HG03175 (cell line): ENCODE measurements at regions not wholly inside any gene's neighbourhood (a gene's known extent, or its start where the extent isn't known, plus 50 kb on each side); places are given as distances from the start of the nearest gene placed in this dataset.
"Not testable (repeated sequence)": the region's sequence is repeated elsewhere in the genome, so short reads cannot be mapped to it uniquely, and the experiment has no call there.

ENCODE experiments used
- ATAC-seq: cut with Tn5 transposase; IDR thresholded peaks from one replicate; pipeline ENCODE4 v1.9.1; 2021; ENCODE audit warnings: mild to moderate bottlenecking, moderate library complexity; ENCODE audit not compliant: unreplicated experiment

- ATAC-seq: no peak
Observed at GRCh38 chr15:38930851-38931572, 366.4 kb upstream of the RASGRP1 start.

- no peak for ATAC-seq
Observed at GRCh38 chr15:38941399-38941953, 376.9 kb upstream of the RASGRP1 start.

GRCh38 chr15:38944536-38944935 lies 379.9 kb upstream of the RASGRP1 start:
- ATAC-seq: no peak

GRCh38 chr15:38945551-38946298 lies 381.1 kb upstream of the RASGRP1 start:
- ATAC-seq: no peak

- no peak for ATAC-seq
Observed at GRCh38 chr15:38954090-38954489, 389.5 kb upstream of the RASGRP1 start.

GRCh38 chr15:38961456-38961855 lies 396.8 kb upstream of the RASGRP1 start:
- no peak for ATAC-seq

- ATAC-seq: no peak
Observed at GRCh38 chr15:38961931-38962330, 397.3 kb upstream of the RASGRP1 start.

GRCh38 chr15:38972831-38973230 lies 408.2 kb upstream of the RASGRP1 start:
- no peak for ATAC-seq

GRCh38 chr15:38975282-38975990 lies 410.8 kb upstream of the RASGRP1 start:
- ATAC-seq: no peak

GRCh38 chr15:38991126-38991525 lies 426.5 kb upstream of the RASGRP1 start:
- no peak for ATAC-seq

- no peak for ATAC-seq
Observed at GRCh38 chr15:38991701-38992100, 427.1 kb upstream of the RASGRP1 start.

- no peak for ATAC-seq
Observed at GRCh38 chr15:38992506-38992905, 427.9 kb upstream of the RASGRP1 start.

- no peak for ATAC-seq
Observed at GRCh38 chr15:38992930-38993329, 428.3 kb upstream of the RASGRP1 start.

GRCh38 chr15:38994310-38994709 lies 429.7 kb upstream of the RASGRP1 start:
- no peak for ATAC-seq

- no peak for ATAC-seq
Observed at GRCh38 chr15:38996111-38996631, 431.6 kb upstream of the RASGRP1 start.

- ATAC-seq: no peak
Observed at GRCh38 chr15:38997841-38998240, 433.2 kb upstream of the RASGRP1 start.

GRCh38 chr15:39000008-39000734 lies 435.6 kb upstream of the RASGRP1 start:
- no peak for ATAC-seq

- ATAC-seq: no peak
Observed at GRCh38 chr15:39009740-39010139, 445.1 kb upstream of the RASGRP1 start.

- ATAC-seq: not testable (repeated sequence)
Observed at GRCh38 chr15:39011066-39011465, 446.5 kb upstream of the RASGRP1 start.

- no peak for ATAC-seq
Observed at GRCh38 chr15:39013262-39013661, 448.6 kb upstream of the RASGRP1 start.

GRCh38 chr15:39014682-39015081 lies 450.1 kb upstream of the RASGRP1 start:
- ATAC-seq: no peak
